ENCODE measurements at regions not wholly inside any gene's neighbourhood (a gene's known extent, or its start where the extent isn't known, plus 50 kb on each side); places are given as distances from the start of the nearest gene placed in this dataset.

- H3K4me3 ChIP-seq (ENCODE audit: low read length, poor library complexity, severe bottlenecking), result no peak overlapping the region
- H3K9me2 ChIP-seq (replicated peaks; ENCODE audit: low read depth, low read length), result no peaks in the 10 kb centered on the region
- no peaks in the 10 kb centered on the region for H3K27me3 ChIP-seq (ENCODE audit: insufficient read depth, low read length, poor library complexity, severe bottlenecking)
Observed at GRCh38 chr7:68587599-68587998, 1010.7 kb upstream of the AUTS2 start.

GRCh38 chr7:68601826-68602225, 996.4 kb upstream of the AUTS2 start:
- H3K4me2 ChIP-seq (ENCODE audit: low read depth, low read length, poor library complexity, severe bottlenecking), result no peak overlapping the region
- H3K4me1 ChIP-seq (ENCODE audit: insufficient read depth, low read length, poor library complexity, severe bottlenecking), result no peaks in the 10 kb centered on the region
- no peaks in the 10 kb centered on the region for H3K27me3 ChIP-seq (ENCODE audit: insufficient read depth, low read length, poor library complexity, severe bottlenecking)
- no peaks in the 10 kb centered on the region for H3K9me2 ChIP-seq (replicated peaks; ENCODE audit: low read depth, low read length)
- no peak overlapping the region for H3K4me3 ChIP-seq (ENCODE audit: low read length, poor library complexity, severe bottlenecking)
- no peak overlapping the region for H2AFZ ChIP-seq (ENCODE audit: low read length)
- H4K20me1 ChIP-seq (ENCODE audit: insufficient read depth, low read length, poor library complexity, severe bottlenecking), result no peaks in the 10 kb centered on the region
- no peaks in the 10 kb centered on the region for H3K36me3 ChIP-seq (ENCODE audit: insufficient read depth, low read length)
- H3K79me2 ChIP-seq (ENCODE audit: insufficient read depth, low read length), result no peaks in the 10 kb centered on the region
- no peaks in the 10 kb centered on the region for H3F3A ChIP-seq (ENCODE audit: low read depth)
- TF ChIP-seq, protein P1, sequence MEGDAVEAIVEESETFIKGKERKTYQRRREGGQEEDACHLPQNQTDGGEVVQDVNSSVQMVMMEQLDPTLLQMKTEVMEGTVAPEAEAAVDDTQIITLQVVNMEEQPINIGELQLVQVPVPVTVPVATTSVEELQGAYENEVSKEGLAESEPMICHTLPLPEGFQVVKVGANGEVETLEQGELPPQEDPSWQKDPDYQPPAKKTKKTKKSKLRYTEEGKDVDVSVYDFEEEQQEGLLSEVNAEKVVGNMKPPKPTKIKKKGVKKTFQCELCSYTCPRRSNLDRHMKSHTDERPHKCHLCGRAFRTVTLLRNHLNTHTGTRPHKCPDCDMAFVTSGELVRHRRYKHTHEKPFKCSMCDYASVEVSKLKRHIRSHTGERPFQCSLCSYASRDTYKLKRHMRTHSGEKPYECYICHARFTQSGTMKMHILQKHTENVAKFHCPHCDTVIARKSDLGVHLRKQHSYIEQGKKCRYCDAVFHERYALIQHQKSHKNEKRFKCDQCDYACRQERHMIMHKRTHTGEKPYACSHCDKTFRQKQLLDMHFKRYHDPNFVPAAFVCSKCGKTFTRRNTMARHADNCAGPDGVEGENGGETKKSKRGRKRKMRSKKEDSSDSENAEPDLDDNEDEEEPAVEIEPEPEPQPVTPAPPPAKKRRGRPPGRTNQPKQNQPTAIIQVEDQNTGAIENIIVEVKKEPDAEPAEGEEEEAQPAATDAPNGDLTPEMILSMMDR (conservative IDR thresholded peaks at IDR 0.05; ENCODE audit: low read length), result no peak
- TF ChIP-seq EZH2phosphoT487 (IDR thresholded peaks at IDR 0.05; ENCODE audit: borderline replicate concordance), result no peak
- H3K9me3 ChIP-seq (ENCODE audit: insufficient read depth, low read depth, low read length), result peaks cover 3% of the 10 kb centered on the region; the same call in 1 of the 2 replicates
- H3K9ac ChIP-seq (ENCODE audit: low read depth, low read length, poor library complexity, severe bottlenecking), result no peak overlapping the region

More at GRCh38 chr7:68587599-68587998, 1010.7 kb upstream of the AUTS2 start:
- H4K20me1 ChIP-seq (ENCODE audit: insufficient read depth, low read length, poor library complexity, severe bottlenecking), result no peaks in the 10 kb centered on the region
- H2AFZ ChIP-seq (ENCODE audit: low read length), result no peak overlapping the region
- H3K79me2 ChIP-seq (ENCODE audit: insufficient read depth, low read length), result no peaks in the 10 kb centered on the region
- no peak overlapping the region for H3K9ac ChIP-seq (ENCODE audit: low read depth, low read length, poor library complexity, severe bottlenecking)
- 0 out of 2 replicates have a peak, but pooled peaks cover 3% of the 10 kb centered on the region for H3K9me3 ChIP-seq (ENCODE audit: insufficient read depth, low read depth, low read length)
- H3F3A ChIP-seq (ENCODE audit: low read depth), result no peaks in the 10 kb centered on the region
- no peaks in the 10 kb centered on the region for H3K4me1 ChIP-seq (ENCODE audit: insufficient read depth, low read length, poor library complexity, severe bottlenecking)
- H3K36me3 ChIP-seq (ENCODE audit: insufficient read depth, low read length), result no peaks in the 10 kb centered on the region
- no peak for TF ChIP-seq EZH2phosphoT487 (IDR thresholded peaks at IDR 0.05; ENCODE audit: borderline replicate concordance)
- TF ChIP-seq, protein P1 (conservative IDR thresholded peaks at IDR 0.05; ENCODE audit: low read length), result no peak
- no peak overlapping the region for H3K4me2 ChIP-seq (ENCODE audit: low read depth, low read length, poor library complexity, severe bottlenecking)

DNA sequence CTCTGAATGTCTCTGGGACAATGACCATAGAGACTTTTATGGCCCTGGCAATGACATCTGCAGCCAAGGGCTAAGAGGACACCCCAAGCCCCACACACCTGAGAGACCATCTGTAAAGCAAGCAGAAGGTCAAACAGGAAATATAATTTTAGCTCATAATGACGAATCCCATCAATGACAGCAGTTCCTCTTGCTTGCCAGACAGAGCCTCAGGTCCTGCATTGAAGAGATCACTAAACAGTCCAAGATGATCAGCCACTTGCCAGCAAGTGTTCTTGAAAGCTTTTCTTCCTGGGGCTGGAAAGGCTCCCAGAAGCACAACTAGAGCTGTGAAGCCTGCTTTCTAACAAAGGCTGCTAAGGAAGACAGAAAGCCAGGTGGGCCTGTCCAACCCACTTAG, 993.7 kb upstream of the AUTS2 start:
- H3K9me2 ChIP-seq (replicated peaks; ENCODE audit: low read depth, low read length), result no peaks in the 10 kb centered on the region
- no peaks in the 10 kb centered on the region for H3F3A ChIP-seq (ENCODE audit: low read depth)
- TF ChIP-seq, protein P1 (conservative IDR thresholded peaks at IDR 0.05; ENCODE audit: low read length), result no peak
- TF ChIP-seq EZH2phosphoT487 (IDR thresholded peaks at IDR 0.05; ENCODE audit: borderline replicate concordance), result no peak
- H3K9me3 ChIP-seq (ENCODE audit: insufficient read depth, low read depth, low read length), result peaks cover 10% of the 10 kb centered on the region; the same call in 1 of the 2 replicates
- H4K20me1 ChIP-seq (ENCODE audit: insufficient read depth, low read length, poor library complexity, severe bottlenecking), result no peaks in the 10 kb centered on the region
- no peaks in the 10 kb centered on the region for H3K79me2 ChIP-seq (ENCODE audit: insufficient read depth, low read length)
- H3K36me3 ChIP-seq (ENCODE audit: insufficient read depth, low read length), result no peaks in the 10 kb centered on the region
- no peak overlapping the region for H3K4me2 ChIP-seq (ENCODE audit: low read depth, low read length, poor library complexity, severe bottlenecking)
- H3K9ac ChIP-seq (ENCODE audit: low read depth, low read length, poor library complexity, severe bottlenecking), result no peak overlapping the region
- H3K4me3 ChIP-seq (ENCODE audit: low read length, poor library complexity, severe bottlenecking), result no peak overlapping the region
- no peaks in the 10 kb centered on the region for H3K27me3 ChIP-seq (ENCODE audit: insufficient read depth, low read length, poor library complexity, severe bottlenecking)
- H3K4me1 ChIP-seq (ENCODE audit: insufficient read depth, low read length, poor library complexity, severe bottlenecking), result no peaks in the 10 kb centered on the region
- no peak overlapping the region for H2AFZ ChIP-seq (ENCODE audit: low read length)
